OCI-LY3 (cell line): ENCODE measurements at regions not wholly inside any gene's neighbourhood (a gene's known extent, or its start where the extent isn't known, plus 50 kb on each side); places are given as distances from the start of the nearest gene placed in this dataset.

Experiments
- CTCF ChIP-seq: fragments of 200-600, 300-600 bp; sonication (generic); IDR thresholded peaks from 2 replicates; pipeline ENCODE4 v1.5.1; 2014; ENCODE audit warnings: antibody characterized with exemption, low read length, low read depth
- EZH2phosphoT487 ChIP-seq: fragments of 200-600 bp; shearing (Covaris generic); IDR thresholded peaks from 2 replicates; pipeline ENCODE4 v1.6.1; 2018; ENCODE audit warnings: antibody characterized with exemption, mixed run types, low read depth

GRCh38 chr4:14184265-14184664 lies 556.7 kb upstream of the BOD1L1 start:
- TF ChIP-seq CTCF = no peak
- no peak for TF ChIP-seq EZH2phosphoT487
